BJ (cell line): ENCODE measurements at regions not wholly inside any gene's neighbourhood (a gene's known extent, or its start where the extent isn't known, plus 50 kb on each side); places are given as distances from the start of the nearest gene placed in this dataset.

Source experiments
- CTCF ChIA-PET: fragments of 350-600 bp; formaldehyde crosslinking; extraction: SDS; loops from one replicate; lab custom pipeline; 2021; ENCODE audit warnings: antibody characterized with exemption, inconsistent platforms; lab: Yijun Ruan, JAX
- POLR2A ChIA-PET: fragments of 300-600 bp; sonication (Branson Sonifier 250); formaldehyde crosslinking; extraction: SDS; loops from one replicate; lab custom pipeline; 2021; ENCODE audit warnings: antibody characterized with exemption; lab: Charles Lee
- DNase-seq: peaks from one replicate; pipeline ENCODE4 v3.0.0-alpha.2; 2011; ENCODE audit warnings: low read depth
- H3K27me3 ChIP-seq: 2 replicates; pipeline ENCODE4 v1.6.0; 2011; ENCODE audit warnings: low read length; ENCODE audit not compliant: control insufficient read depth, insufficient read depth
- H3K36me3 ChIP-seq: 2 replicates; pipeline ENCODE4 v1.5.1; 2011; ENCODE audit warnings: low read length; ENCODE audit not compliant: control insufficient read depth, insufficient read depth
- H3K4me3 ChIP-seq: 2 replicates; pipeline ENCODE4 v1.5.1; 2011; ENCODE audit warnings: low read depth, mild to moderate bottlenecking, control low read depth, low read length
- CTCF ChIP-seq: IDR thresholded peaks from 2 replicates; pipeline ENCODE4 v1.5.1; 2011; ENCODE audit warnings: low read depth, mild to moderate bottlenecking, control low read depth, inconsistent platforms, low read length, moderate library complexity; ENCODE audit not compliant: insufficient read depth

GRCh38 chr17:77721846-77722160 is 236.7 kb upstream of the TNRC6C start:
- no peak overlapping the region for H3K4me3 ChIP-seq
- CTCF ChIA-PET = no interaction called here
- POLR2A ChIA-PET = no interaction called here
- DNase-seq = no peak
- no peak for TF ChIP-seq CTCF
- H3K36me3 ChIP-seq = no peaks in the 10 kb centered on the region
- H3K27me3 ChIP-seq = peaks cover 4% of the 10 kb centered on the region; the same call in 1 of the 2 replicates

- CTCF ChIA-PET = no interaction called here
- POLR2A ChIA-PET = no interaction called here
- no peaks in the 10 kb centered on the region for H3K36me3 ChIP-seq
- no peak for TF ChIP-seq CTCF
- no peak for DNase-seq
- H3K27me3 ChIP-seq = peaks cover 4% of the 10 kb centered on the region; the same call in 1 of the 2 replicates
- H3K4me3 ChIP-seq = no peak overlapping the region
Measured at GRCh38 chr17:77722366-77722765, 236.1 kb upstream of the TNRC6C start.

- H3K36me3 ChIP-seq = no peaks in the 10 kb centered on the region
Measured at GRCh38 chr17:77723071-77723908, 235.2 kb upstream of the TNRC6C start.

GRCh38 chr17:77723909-77724875 is 234.3 kb upstream of the TNRC6C start:
- POLR2A ChIA-PET = no interaction called here
- DNase-seq = no peak
- H3K4me3 ChIP-seq = no peak overlapping the region
- TF ChIP-seq CTCF = no peak
- CTCF ChIA-PET = interaction anchor here (1.1 kb wide), 1 partner anchor 182 kb away, joined by 3 read pairs; no protein-coding TSS in a partner anchor
- H3K27me3 ChIP-seq = peaks cover 4% of the 10 kb centered on the region; the same call in 1 of the 2 replicates
- no peaks in the 10 kb centered on the region for H3K36me3 ChIP-seq

More at GRCh38 chr17:77723071-77723908, 235.2 kb upstream of the TNRC6C start:
- no peak for TF ChIP-seq CTCF
- no peak overlapping the region for H3K4me3 ChIP-seq
- ChIA-PET CTCF (no interaction called here), POLR2A (no interaction called here)
- peaks cover 4% of the 10 kb centered on the region; the same call in 1 of the 2 replicates for H3K27me3 ChIP-seq
- DNase-seq = no peak
